ENCODE measurements at regions not wholly inside any gene's neighbourhood (a gene's known extent, or its start where the extent isn't known, plus 50 kb on each side); places are given as distances from the start of the nearest gene placed in this dataset.

- CTCF ChIA-PET, result no interaction called here
- POLR2A ChIA-PET (ENCODE audit: low non-redundant PET), result no interaction called here
- no peaks in the 10 kb centered on the region for H3K36me3 ChIP-seq (ENCODE audit: insufficient read depth, low read length, poor library complexity, severe bottlenecking)
- BruUV-seq (replicated peaks), result no TSS peak
- no peaks in the 10 kb centered on the region for H3K27me3 ChIP-seq (replicated peaks; ENCODE audit: insufficient read depth, low read depth, low read length, poor library complexity)
- no peaks in the 10 kb centered on the region for H3K9me3 ChIP-seq (ENCODE audit: low read depth, low read length, poor library complexity, severe bottlenecking)
- H3K4me1 ChIP-seq (ENCODE audit: insufficient read depth, low read length, poor library complexity, severe bottlenecking), result peaks cover 8% of the 10 kb centered on the region
- no peak for TF ChIP-seq EZH2 (IDR thresholded peaks at IDR 0.05; ENCODE audit: borderline replicate concordance, low read depth, low read length, poor library complexity, severe bottlenecking)
- intact Hi-C loops (cut with micrococcal nuclease; ENCODE audit: unreplicated experiment), result loop anchor here (5.0 to 10.0 kb wide), 3 partner anchors 362 to 879 kb away; no protein-coding TSS in a partner anchor
- no peak overlapping the region for H3K4me3 ChIP-seq (ENCODE audit: low read depth, low read length, poor library complexity, severe bottlenecking)
- no peak overlapping the region for H3K27ac ChIP-seq (ENCODE audit: low read depth, low read length, poor library complexity, severe bottlenecking)
- no peak for DNase-seq (ENCODE audit: low spot score)
These were observed 109.5 kb upstream of the NFIA start for GRCh38 chr1:60972841-60973364.

- DNase-seq (ENCODE audit: low spot score), result no peak
- no peaks in the 10 kb centered on the region for H3K27me3 ChIP-seq (replicated peaks; ENCODE audit: insufficient read depth, low read depth, low read length, poor library complexity)
- H3K4me1 ChIP-seq (ENCODE audit: insufficient read depth, low read length, poor library complexity, severe bottlenecking), result peaks cover 8% of the 10 kb centered on the region
- ChIA-PET CTCF (no interaction called here), POLR2A (ENCODE audit: low non-redundant PET) (no interaction called here)
- no peaks in the 10 kb centered on the region for H3K36me3 ChIP-seq (ENCODE audit: insufficient read depth, low read length, poor library complexity, severe bottlenecking)
- no TSS peak for BruUV-seq (replicated peaks)
- H3K4me3 ChIP-seq (ENCODE audit: low read depth, low read length, poor library complexity, severe bottlenecking), result no peak overlapping the region
- intact Hi-C loops (cut with micrococcal nuclease; ENCODE audit: unreplicated experiment), result loop anchor here (5.0 to 10.0 kb wide), 3 partner anchors 363 to 881 kb away; no protein-coding TSS in a partner anchor
- H3K27ac ChIP-seq (ENCODE audit: low read depth, low read length, poor library complexity, severe bottlenecking), result no peak overlapping the region
- H3K9me3 ChIP-seq (ENCODE audit: low read depth, low read length, poor library complexity, severe bottlenecking), result peaks cover 3% of the 10 kb centered on the region
- TF ChIP-seq CTCF (conservative IDR thresholded peaks at IDR 0.05; ENCODE audit: low read depth, low read length) (no peak), EZH2 (IDR thresholded peaks at IDR 0.05; ENCODE audit: borderline replicate concordance, low read depth, low read length, poor library complexity, severe bottlenecking) (no peak)
These were observed 111.0 kb upstream of the NFIA start for GRCh38 chr1:60971330-60971729.

- H3K36me3 ChIP-seq (ENCODE audit: insufficient read depth, low read length, poor library complexity, severe bottlenecking), result no peaks in the 10 kb centered on the region
- intact Hi-C loops (cut with micrococcal nuclease; ENCODE audit: unreplicated experiment), result loop anchor here (5.0 to 10.0 kb wide), 3 partner anchors 365 to 882 kb away; no protein-coding TSS in a partner anchor
- no peak overlapping the region for H3K4me3 ChIP-seq (ENCODE audit: low read depth, low read length, poor library complexity, severe bottlenecking)
- CTCF ChIA-PET, result interaction anchor here (1.4 kb wide), 1 partner anchor 618 kb away, joined by 6 read pairs; no protein-coding TSS in a partner anchor
- peak; percentile 76 for DNase-seq (ENCODE audit: low spot score)
- no peaks in the 10 kb centered on the region for H3K27me3 ChIP-seq (replicated peaks; ENCODE audit: insufficient read depth, low read depth, low read length, poor library complexity)
- no TSS peak for BruUV-seq (replicated peaks)
- peaks cover 8% of the 10 kb centered on the region for H3K4me1 ChIP-seq (ENCODE audit: insufficient read depth, low read length, poor library complexity, severe bottlenecking)
- POLR2A ChIA-PET (ENCODE audit: low non-redundant PET), result no interaction called here
- H3K9me3 ChIP-seq (ENCODE audit: low read depth, low read length, poor library complexity, severe bottlenecking), result peaks cover 9% of the 10 kb centered on the region
- peak; percentile 69 for TF ChIP-seq CTCF (conservative IDR thresholded peaks at IDR 0.05; ENCODE audit: low read depth, low read length)
- no peak for TF ChIP-seq EZH2 (IDR thresholded peaks at IDR 0.05; ENCODE audit: borderline replicate concordance, low read depth, low read length, poor library complexity, severe bottlenecking)
- H3K27ac ChIP-seq (ENCODE audit: low read depth, low read length, poor library complexity, severe bottlenecking), result no peak overlapping the region
These were observed 112.3 kb upstream of the NFIA start for GRCh38 chr1:60969971-60970509.

Data from A673 (cell line).